Transverse colon (tissue), 3 donors: ENCODE measurements at regions not wholly inside any gene's neighbourhood (a gene's known extent, or its start where the extent isn't known, plus 50 kb on each side); places are given as distances from the start of the nearest gene placed in this dataset.

Experiments used
- POLR2A ChIP-seq: fragments of 450-650 bp; IDR thresholded peaks from one replicate; pipeline ENCODE4 v1.6.1; 2016; ENCODE audit warnings: antibody characterized with exemption, mild to moderate bottlenecking, moderate library complexity
- TF ChIP-seq, protein P1 (sequence below), 5 experiments: fragments of 200-600 bp in 3 of 5; fragments of 450-650 bp in 2 of 5; sonication (generic) in 3 of 5; IDR thresholded peaks; 1 replicate in 2 of 5; 2 replicates in 3 of 5; pipeline ENCODE4 v1.5.1; 2016 to 2017; ENCODE audit warnings: antibody characterized with exemption in 5 of 5, inconsistent platforms in 3 of 5, mild to moderate bottlenecking in 2 of 5, moderate library complexity in 1 of 5

DNA sequence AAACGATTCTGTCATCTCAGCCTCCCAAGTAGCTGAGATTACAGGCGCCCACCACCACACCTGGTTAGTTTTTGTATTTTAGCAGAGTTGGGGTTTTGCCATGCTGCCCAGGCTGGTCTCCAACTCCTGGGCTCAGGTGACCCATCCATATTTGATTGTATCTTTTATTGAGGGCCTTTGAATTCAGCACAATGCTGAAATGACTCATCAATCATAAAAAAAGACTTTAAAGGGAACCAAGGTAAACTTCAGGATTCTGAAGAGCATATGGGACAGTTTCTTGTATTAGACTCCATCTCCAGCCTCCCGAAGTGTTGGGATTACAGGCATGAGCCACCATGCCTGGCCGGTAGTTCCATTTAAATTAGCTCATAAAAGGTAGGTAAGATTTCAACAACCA, 232.2 kb downstream of the SETD4 start:
- TF ChIP-seq POLR2A, result no peak
- TF ChIP-seq, protein P1, sequence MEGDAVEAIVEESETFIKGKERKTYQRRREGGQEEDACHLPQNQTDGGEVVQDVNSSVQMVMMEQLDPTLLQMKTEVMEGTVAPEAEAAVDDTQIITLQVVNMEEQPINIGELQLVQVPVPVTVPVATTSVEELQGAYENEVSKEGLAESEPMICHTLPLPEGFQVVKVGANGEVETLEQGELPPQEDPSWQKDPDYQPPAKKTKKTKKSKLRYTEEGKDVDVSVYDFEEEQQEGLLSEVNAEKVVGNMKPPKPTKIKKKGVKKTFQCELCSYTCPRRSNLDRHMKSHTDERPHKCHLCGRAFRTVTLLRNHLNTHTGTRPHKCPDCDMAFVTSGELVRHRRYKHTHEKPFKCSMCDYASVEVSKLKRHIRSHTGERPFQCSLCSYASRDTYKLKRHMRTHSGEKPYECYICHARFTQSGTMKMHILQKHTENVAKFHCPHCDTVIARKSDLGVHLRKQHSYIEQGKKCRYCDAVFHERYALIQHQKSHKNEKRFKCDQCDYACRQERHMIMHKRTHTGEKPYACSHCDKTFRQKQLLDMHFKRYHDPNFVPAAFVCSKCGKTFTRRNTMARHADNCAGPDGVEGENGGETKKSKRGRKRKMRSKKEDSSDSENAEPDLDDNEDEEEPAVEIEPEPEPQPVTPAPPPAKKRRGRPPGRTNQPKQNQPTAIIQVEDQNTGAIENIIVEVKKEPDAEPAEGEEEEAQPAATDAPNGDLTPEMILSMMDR (IDR thresholded peaks at IDR 0.05), result no peak
